Coronary artery (tissue), 2 donors: ENCODE measurements at regions not wholly inside any gene's neighbourhood (a gene's known extent, or its start where the extent isn't known, plus 50 kb on each side); places are given as distances from the start of the nearest gene placed in this dataset.

ENCODE experiments used
- DNase-seq: peaks from one replicate; pipeline ENCODE4 v3.0.0-alpha.2; 2017; ENCODE audit warnings: low spot score
- H3K27ac ChIP-seq, 2 donors: fragments of 200-600 bp; sonication (generic); one replicate each; pipeline ENCODE4 v1.5.1; 2016 to 2019
- H3K4me3 ChIP-seq: fragments of 200-600 bp; sonication (generic); 2 replicates; pipeline ENCODE4 v1.5.1; 2016; ENCODE audit warnings: mild to moderate bottlenecking, moderate library complexity
- CTCF ChIP-seq: fragments of 200-600 bp; sonication (generic); IDR thresholded peaks from one replicate; pipeline ENCODE4 v1.5.1; 2019; ENCODE audit warnings: antibody characterized with exemption

GRCh38 chr4:160142579-160142978, 1039.7 kb downstream of the RAPGEF2 start:
- DNase-seq: no peak
- no peak overlapping the region for H3K27ac ChIP-seq
- H3K4me3 ChIP-seq: no peak overlapping the region
- no peak for TF ChIP-seq CTCF

- no peak for DNase-seq
- H3K27ac ChIP-seq: no peak overlapping the region
- TF ChIP-seq CTCF: no peak
- no peak overlapping the region for H3K4me3 ChIP-seq
These were observed 1040.7 kb downstream of the RAPGEF2 start for GRCh38 chr4:160143574-160143973.

GRCh38 chr4:160159457-160159856, 1056.6 kb downstream of the RAPGEF2 start:
- DNase-seq: no peak
- no peak overlapping the region for H3K4me3 ChIP-seq
- no peak for TF ChIP-seq CTCF

GRCh38 chr4:160161026-160161425, 1058.1 kb downstream of the RAPGEF2 start:
- DNase-seq: no peak
- no peak for TF ChIP-seq CTCF
- no peak overlapping the region for H3K27ac ChIP-seq
- no peak overlapping the region for H3K4me3 ChIP-seq

More at GRCh38 chr4:160159457-160159856, 1056.6 kb downstream of the RAPGEF2 start:
- H3K27ac ChIP-seq: no peak overlapping the region

- Histone ChIP-seq H3K27ac (no peak overlapping the region), H3K4me3 (no peak overlapping the region)
- no peak for DNase-seq
- no peak for TF ChIP-seq CTCF
These were observed 1072.3 kb downstream of the RAPGEF2 start for GRCh38 chr4:160175064-160175643.

DNA sequence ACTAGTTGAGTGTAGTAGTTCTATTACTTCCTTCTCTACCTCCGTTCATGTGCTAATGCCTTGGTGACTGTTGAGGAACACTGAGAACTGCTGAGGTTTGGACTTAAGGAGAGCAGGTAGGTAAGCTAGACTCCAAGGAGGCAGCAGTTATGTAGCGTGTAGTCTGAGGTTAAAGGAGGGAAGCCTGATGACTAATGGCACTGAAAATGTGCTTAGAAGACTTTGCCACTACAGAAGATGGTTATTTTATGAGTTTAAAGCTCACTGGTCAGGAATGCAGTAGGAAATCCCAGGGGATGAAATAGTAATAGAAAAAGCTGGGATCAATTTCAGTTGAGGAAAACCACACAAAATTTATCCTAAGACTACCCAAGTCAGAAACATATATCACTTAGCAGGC, 1077.3 kb downstream of the RAPGEF2 start:
- no peak for TF ChIP-seq CTCF

DNA sequence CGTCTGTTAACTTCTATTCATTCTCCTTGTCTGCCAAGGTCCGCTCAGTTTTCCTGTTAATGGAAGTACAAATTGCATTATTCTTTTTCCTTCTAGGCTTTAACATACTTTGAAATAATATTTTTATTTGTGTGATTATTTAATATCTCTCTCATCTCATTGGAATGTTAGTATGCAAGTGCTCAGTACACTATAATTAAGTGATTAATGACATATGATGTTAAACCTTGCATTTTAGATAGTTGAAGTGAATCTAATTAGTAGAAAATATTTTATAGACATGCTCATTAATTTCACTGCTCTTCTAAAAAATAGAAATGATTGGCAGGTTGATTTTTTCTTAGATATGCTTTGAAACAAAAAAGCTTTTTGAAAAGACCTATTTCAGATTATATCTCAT, 1079.8 kb downstream of the RAPGEF2 start:
- H3K27ac ChIP-seq: no peak overlapping the region
- H3K4me3 ChIP-seq: no peak overlapping the region
- DNase-seq: no peak
- TF ChIP-seq CTCF: no peak

More for the DNA sequence above, 1077.3 kb downstream of the RAPGEF2 start:
- no peak overlapping the region for H3K27ac ChIP-seq
- no peak for DNase-seq
- no peak overlapping the region for H3K4me3 ChIP-seq
